Adrenal gland (tissue), 9 donors: ENCODE measurements at regions not wholly inside any gene's neighbourhood (a gene's known extent, or its start where the extent isn't known, plus 50 kb on each side); places are given as distances from the start of the nearest gene placed in this dataset.

Experiments used
- DNase-seq, 7 donors: peaks; one replicate each; pipeline ENCODE4 v3.0.0-alpha.2; 2019 to 2020
- H3K27ac ChIP-seq, 5 donors: fragments of 200-600 bp; sonication (generic) in 4 of 5; 1 replicate in 3 of 5; 2 replicates in 2 of 5; pipeline versions ENCODE4 v1.5.1 to v1.8.0; 2016 to 2020; ENCODE audit warnings: mild to moderate bottlenecking in 1 of 5
- H3K27me3 ChIP-seq: fragments of 200-600 bp; 2 replicates; pipeline ENCODE4 v1.8.0; 2021
- H3K36me3 ChIP-seq, 2 donors: fragments of 200-600 bp; replicated peaks in 1 of 2; 1 replicate in 1 of 2; 2 replicates in 1 of 2; pipeline versions ENCODE4 v1.5.1 to v1.8.0; 2018 to 2022
- H3K4me1 ChIP-seq, 2 donors: fragments of 200-600 bp; replicated peaks in 1 of 2; 1 replicate in 1 of 2; 2 replicates in 1 of 2; pipeline versions ENCODE4 v1.5.1 to v1.8.0; 2018 to 2021
- H3K4me3 ChIP-seq, 4 donors: fragments of 200-600 bp; sonication (generic) in 3 of 4; one replicate each; pipeline ENCODE4 v1.5.1; 2016 to 2018
- H3K9me3 ChIP-seq, 3 donors: fragments of 200-600 bp; sonication (generic) in 1 of 3; replicated peaks in 1 of 3; 1 replicate in 2 of 3; 2 replicates in 1 of 3; pipeline versions ENCODE4 v1.5.1 to v1.8.0; 2016 to 2021
- CTCF ChIP-seq, 6 experiments: fragments of 450-650 bp in 4 of 6; fragments of 200-600 bp in 2 of 6; sonication (generic) in 1 of 6; IDR thresholded peaks; 1 replicate in 5 of 6; 2 replicates in 1 of 6; pipeline versions ENCODE4 v1.5.1 to v1.8.0; 2016 to 2021; ENCODE audit warnings: antibody characterized with exemption in 6 of 6, mild to moderate bottlenecking in 2 of 6, moderate library complexity in 1 of 6
- POLR2A ChIP-seq, 2 donors: fragments of 450-650 bp; IDR thresholded peaks; one replicate each; pipeline ENCODE4 v1.6.1; 2017; ENCODE audit warnings: antibody characterized with exemption in 2 of 2, mild to moderate bottlenecking in 2 of 2, moderate library complexity in 1 of 2
- WGBS, 4 donors: extraction: QIAGEN DNeasy Blood & Tissue Kit in 2 of 4; methylation state at CpG; one replicate each; pipeline versions ENCODE4 v1.1.5 to v1.1.7; 2013 to 2017; 5-methylcytosine and 5-hydroxymethylcytosine counted together
- intact Hi-C, 2 donors: fragments of 100-400 bp; cut with DNase I; formaldehyde crosslinking; loops; one replicate each; pipeline versions ENCODE4 v1.14.1 to v1.15.0; 2022 to 2023
- donor health status: healthy with polysubstance abuse.
- donor health status: Bipolar disorder and iron deficiency.
- donor health status: DM: yes; HTN: yes; CAD: no.
- donor health status: DM: no; HTN: no; CAD: no.
- donor health status: DM: no; HTN: no; CAD: no.

GRCh38 chr7:49718760-49719159 lies 54.7 kb upstream of the VWC2 start:
- 44 to 66% (median 48%) methylated on average over 4 of the region's 4 CpGs for WGBS, 4 donors
- H3K27ac ChIP-seq = no peak overlapping the region
- no peaks in the 10 kb centered on the region for H3K36me3 ChIP-seq
- DNase-seq = no peak
- no peak overlapping the region for H3K4me3 ChIP-seq
- no peak for TF ChIP-seq POLR2A (IDR thresholded peaks at IDR 0.05)
- no peak for TF ChIP-seq CTCF (IDR thresholded peaks at IDR 0.05)
- intact Hi-C loops = no loop called here
- H3K4me1 ChIP-seq = no peaks in the 10 kb centered on the region
- no peaks in the 10 kb centered on the region for H3K9me3 ChIP-seq
- no peaks in the 10 kb centered on the region for H3K27me3 ChIP-seq

- no peak for DNase-seq
- H3K36me3 ChIP-seq = no peaks in the 10 kb centered on the region
- intact Hi-C loops = no loop called here
- H3K27me3 ChIP-seq = no peaks in the 10 kb centered on the region
- 53 to 64% (median 57%) methylated on average over 4 of the region's 4 CpGs for WGBS, 4 donors
- no peak overlapping the region for H3K4me3 ChIP-seq
- TF ChIP-seq CTCF (IDR thresholded peaks at IDR 0.05) = no peak
- TF ChIP-seq POLR2A (IDR thresholded peaks at IDR 0.05) = no peak
- H3K27ac ChIP-seq = no peak overlapping the region
- no peaks in the 10 kb centered on the region for H3K9me3 ChIP-seq
- no peaks in the 10 kb centered on the region for H3K4me1 ChIP-seq
Observed at GRCh38 chr7:49721441-49721840, 52.0 kb upstream of the VWC2 start.
